Neural crest cell (in vitro differentiated cells): ENCODE measurements at regions not wholly inside any gene's neighbourhood (a gene's known extent, or its start where the extent isn't known, plus 50 kb on each side); places are given as distances from the start of the nearest gene placed in this dataset.
"Not testable (repeated sequence)": the region's sequence is repeated elsewhere in the genome, so short reads cannot be mapped to it uniquely, and the experiment has no call there.

ENCODE experiments used
- DNase-seq: peaks from one replicate; pipeline ENCODE4 v3.0.0; 2021; ENCODE audit warnings: low read depth, mixed read lengths, low spot score
- H3K27ac Mint-ChIP-seq: one replicate; pipeline ENCODE4 v1.8.0; 2021; ENCODE audit warnings: mild to moderate bottlenecking, mixed read lengths; ENCODE audit not compliant: unreplicated experiment
- H3K27me3 Mint-ChIP-seq: 2 replicates; pipeline ENCODE4 v1.8.0; 2021; ENCODE audit warnings: low read depth, mild to moderate bottlenecking, mixed read lengths
- H3K36me3 Mint-ChIP-seq: 2 replicates; pipeline ENCODE4 v1.8.0; 2021; ENCODE audit warnings: low read depth, mild to moderate bottlenecking, mixed read lengths
- H3K4me1 Mint-ChIP-seq: 2 replicates; pipeline ENCODE4 v1.8.0; 2021; ENCODE audit warnings: mixed read lengths
- H3K4me3 Mint-ChIP-seq: one replicate; pipeline ENCODE4 v1.8.0; 2021; ENCODE audit warnings: mild to moderate bottlenecking, mixed read lengths
- H3K9me3 Mint-ChIP-seq: 2 replicates; pipeline ENCODE4 v1.8.0; 2021; ENCODE audit warnings: mixed read lengths
- TF ChIP-seq, protein P1 (sequence below): fragments of 200-600 bp; sonication (generic); conservative IDR thresholded peaks from 2 replicates; pipeline ENCODE4 v1.5.0; 2021; ENCODE audit warnings: antibody characterized with exemption, mild to moderate bottlenecking

DNA sequence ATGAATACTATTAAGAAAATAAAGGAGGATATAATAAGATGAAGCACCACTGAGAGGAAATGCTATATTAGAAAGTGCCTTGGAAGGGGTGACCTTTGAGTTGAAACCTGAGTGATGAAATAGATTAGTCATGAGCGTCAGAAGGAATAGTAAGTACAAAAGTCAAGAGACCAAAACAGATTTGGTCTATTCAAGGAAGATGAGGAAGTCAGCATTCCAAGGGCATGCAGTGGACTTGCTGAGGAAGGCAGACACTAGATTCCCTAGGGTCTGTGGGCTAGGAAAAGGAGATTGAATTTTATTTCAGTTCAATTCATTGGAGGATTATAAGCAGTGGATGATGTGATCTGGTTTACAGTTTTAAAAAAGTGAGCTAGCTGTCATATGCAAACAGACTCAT, 73.0 kb upstream of the WDFY3 start:
- Mint-ChIP-seq H3K4me3 (no peak overlapping the region), H3K4me1 (no peaks in the 10 kb centered on the region), H3K27me3 (no peaks in the 10 kb centered on the region), H3K36me3 (no peaks in the 10 kb centered on the region), H3K27ac (no peak overlapping the region), H3K9me3 (peaks cover 2% of the 10 kb centered on the region)
- TF ChIP-seq, protein P1, sequence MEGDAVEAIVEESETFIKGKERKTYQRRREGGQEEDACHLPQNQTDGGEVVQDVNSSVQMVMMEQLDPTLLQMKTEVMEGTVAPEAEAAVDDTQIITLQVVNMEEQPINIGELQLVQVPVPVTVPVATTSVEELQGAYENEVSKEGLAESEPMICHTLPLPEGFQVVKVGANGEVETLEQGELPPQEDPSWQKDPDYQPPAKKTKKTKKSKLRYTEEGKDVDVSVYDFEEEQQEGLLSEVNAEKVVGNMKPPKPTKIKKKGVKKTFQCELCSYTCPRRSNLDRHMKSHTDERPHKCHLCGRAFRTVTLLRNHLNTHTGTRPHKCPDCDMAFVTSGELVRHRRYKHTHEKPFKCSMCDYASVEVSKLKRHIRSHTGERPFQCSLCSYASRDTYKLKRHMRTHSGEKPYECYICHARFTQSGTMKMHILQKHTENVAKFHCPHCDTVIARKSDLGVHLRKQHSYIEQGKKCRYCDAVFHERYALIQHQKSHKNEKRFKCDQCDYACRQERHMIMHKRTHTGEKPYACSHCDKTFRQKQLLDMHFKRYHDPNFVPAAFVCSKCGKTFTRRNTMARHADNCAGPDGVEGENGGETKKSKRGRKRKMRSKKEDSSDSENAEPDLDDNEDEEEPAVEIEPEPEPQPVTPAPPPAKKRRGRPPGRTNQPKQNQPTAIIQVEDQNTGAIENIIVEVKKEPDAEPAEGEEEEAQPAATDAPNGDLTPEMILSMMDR, result no peak
- no peak for DNase-seq

DNA sequence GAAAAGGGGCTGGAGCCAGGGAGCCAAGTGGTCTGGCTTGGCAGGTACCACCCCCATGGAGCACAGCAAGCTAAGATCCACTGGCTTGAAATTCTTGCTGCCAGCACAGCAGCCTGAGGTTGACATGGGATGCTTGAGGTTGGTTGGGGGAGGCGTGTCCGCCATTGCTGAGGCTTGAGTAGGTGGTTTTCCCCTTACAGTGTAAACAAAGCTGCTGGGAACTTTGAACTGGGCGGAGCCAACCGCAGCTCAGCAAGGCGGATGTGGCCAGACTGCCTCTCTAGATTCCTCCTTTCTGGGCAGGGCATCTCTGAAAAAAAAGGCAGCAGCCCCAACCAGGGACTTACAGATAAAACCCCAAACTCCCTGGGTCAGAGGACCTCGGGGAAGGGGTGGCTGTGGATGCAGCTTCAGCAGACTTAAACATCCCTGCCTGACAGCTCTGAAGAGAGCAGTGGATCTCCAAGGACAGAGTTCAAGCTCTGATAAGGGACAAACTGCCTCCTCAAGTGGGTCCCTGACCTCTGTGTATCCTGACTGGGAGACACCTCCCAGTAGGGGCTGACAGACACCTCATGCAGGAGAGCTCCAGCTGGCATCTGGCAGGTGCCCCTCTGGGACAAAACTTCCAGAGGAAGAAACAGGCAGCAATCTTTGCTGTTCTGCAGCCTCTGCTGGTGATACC, 77.5 kb upstream of the WDFY3 start:
- not testable (repeated sequence) for H3K9me3 Mint-ChIP-seq, H3K4me1 Mint-ChIP-seq, H3K27ac Mint-ChIP-seq, H3K27me3 Mint-ChIP-seq, DNase-seq, H3K4me3 Mint-ChIP-seq, H3K36me3 Mint-ChIP-seq

- no peak overlapping the region for H3K4me3 Mint-ChIP-seq
- no peaks in the 10 kb centered on the region for H3K4me1 Mint-ChIP-seq
- H3K27me3 Mint-ChIP-seq, result peaks cover 2% of the 10 kb centered on the region
- no peak for DNase-seq
- no peak overlapping the region for H3K27ac Mint-ChIP-seq
- peaks cover 2% of the 10 kb centered on the region for H3K9me3 Mint-ChIP-seq
- TF ChIP-seq, protein P1, result no peak
- no peaks in the 10 kb centered on the region for H3K36me3 Mint-ChIP-seq
These were observed 84.2 kb upstream of the WDFY3 start for GRCh38 chr4:85050736-85051135.

DNA sequence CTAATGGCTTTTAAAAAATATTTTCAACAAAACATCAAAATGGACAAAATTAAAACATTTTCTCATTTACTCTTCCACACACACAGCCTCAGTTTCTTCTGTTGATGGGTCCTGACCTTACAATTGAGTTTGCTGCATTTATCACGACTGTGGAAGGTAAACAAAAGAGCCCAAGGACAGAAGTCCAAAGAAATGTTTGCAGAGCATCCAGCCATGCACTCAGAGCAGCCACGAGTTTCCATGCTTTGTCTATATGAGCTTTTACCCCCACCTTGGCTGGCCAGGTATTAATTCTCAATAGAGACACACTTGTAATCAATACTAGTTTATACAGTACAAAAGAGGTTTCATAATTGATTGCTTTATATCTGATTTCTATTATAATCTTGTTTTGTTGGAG, 85.0 kb upstream of the WDFY3 start:
- no peaks in the 10 kb centered on the region for H3K9me3 Mint-ChIP-seq
- H3K4me3 Mint-ChIP-seq, result no peak overlapping the region
- peaks cover 2% of the 10 kb centered on the region for H3K27me3 Mint-ChIP-seq
- no peaks in the 10 kb centered on the region for H3K4me1 Mint-ChIP-seq
- DNase-seq, result no peak
- TF ChIP-seq, protein P1, result no peak
- no peaks in the 10 kb centered on the region for H3K36me3 Mint-ChIP-seq
- H3K27ac Mint-ChIP-seq, result no peak overlapping the region

GRCh38 chr4:85054925-85055324, 88.4 kb upstream of the WDFY3 start:
- not testable (repeated sequence) for H3K36me3 Mint-ChIP-seq, H3K4me3 Mint-ChIP-seq, H3K9me3 Mint-ChIP-seq, DNase-seq, H3K27ac Mint-ChIP-seq, H3K27me3 Mint-ChIP-seq, H3K4me1 Mint-ChIP-seq

DNA sequence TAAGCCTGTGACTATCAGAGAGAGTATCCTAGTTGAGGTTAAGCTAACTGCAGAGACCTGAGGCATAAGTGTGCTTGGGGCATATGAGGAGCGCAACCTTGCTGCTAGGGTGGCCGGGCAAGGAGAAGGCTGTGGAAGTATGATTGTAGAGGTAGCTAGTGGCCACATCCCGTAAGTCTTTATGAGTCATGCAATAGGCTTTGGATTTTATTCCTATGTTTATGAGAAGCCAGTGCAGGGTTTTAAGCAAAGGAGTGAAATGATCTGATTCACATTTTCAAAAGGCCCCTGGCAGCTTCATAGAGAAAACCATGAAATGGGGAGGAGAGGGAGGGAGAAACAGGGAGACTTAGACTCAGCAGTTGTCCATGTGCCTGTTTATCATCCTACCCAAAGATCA, 92.1 kb upstream of the WDFY3 start:
- H3K36me3 Mint-ChIP-seq, result no peaks in the 10 kb centered on the region
- no peaks in the 10 kb centered on the region for H3K27me3 Mint-ChIP-seq
- H3K27ac Mint-ChIP-seq, result no peak overlapping the region
- no peak for DNase-seq
- no peaks in the 10 kb centered on the region for H3K9me3 Mint-ChIP-seq
- TF ChIP-seq, protein P1, result no peak
- no peaks in the 10 kb centered on the region for H3K4me1 Mint-ChIP-seq
- H3K4me3 Mint-ChIP-seq, result no peak overlapping the region
